HEK293 (cell line): ENCODE measurements at regions not wholly inside any gene's neighbourhood (a gene's known extent, or its start where the extent isn't known, plus 50 kb on each side); places are given as distances from the start of the nearest gene placed in this dataset.

Experiments
- CTCF ChIA-PET: fragments of 350-600 bp; formaldehyde crosslinking; extraction: SDS; loops from one replicate; lab custom pipeline; 2021; ENCODE audit warnings: antibody characterized with exemption; lab: Yijun Ruan, JAX
- POLR2A ChIA-PET: fragments of 300-600 bp; formaldehyde crosslinking; extraction: SDS; loops from one replicate; lab custom pipeline; 2020; ENCODE audit warnings: antibody characterized with exemption, inconsistent platforms; lab: Yijun Ruan, JAX
- H3K27ac ChIP-seq: fragments of 200-500 bp; sonication (Bioruptor generic); 2 replicates; pipeline ENCODE4 v1.5.1; 2014; ENCODE audit warnings: low read depth, low read length, control low read depth, inconsistent platforms; ENCODE audit errors: extremely low read depth
- H3K36me3 ChIP-seq, 2 experiments: fragments of 200-500 bp in 1 of 2; sonication (Bioruptor generic) in 1 of 2; 1 replicate in 1 of 2; 2 replicates in 1 of 2; pipeline ENCODE4 v1.5.1; 2014 to 2017; ENCODE audit warnings: inconsistent platforms in 2 of 2, low read length in 2 of 2; ENCODE audit not compliant: control insufficient read depth in 2 of 2, insufficient read depth in 1 of 2
- H3K4me1 ChIP-seq: fragments of 200-500 bp; sonication (Bioruptor generic); 2 replicates; pipeline ENCODE4 v1.5.1; 2014; ENCODE audit warnings: mild to moderate bottlenecking, low read length, inconsistent platforms; ENCODE audit not compliant: control insufficient read depth, insufficient read depth
- H3K4me3 ChIP-seq: 2 replicates; pipeline ENCODE4 v1.5.1; 2011; ENCODE audit warnings: low read depth, mild to moderate bottlenecking, control low read depth, low read length, moderate library complexity
- H3K9me3 ChIP-seq: fragments of 200-500 bp; sonication (Bioruptor generic); 2 replicates; pipeline ENCODE4 v1.5.1; 2014; ENCODE audit warnings: low read depth, low read length, inconsistent platforms; ENCODE audit not compliant: control insufficient read depth, insufficient read depth
- BCL11B ChIP-seq: fragments of 450-650 bp; formaldehyde crosslinking; IDR thresholded peaks from 2 replicates; pipeline ENCODE4 v1.5.1; 2016; ENCODE audit warnings: low read depth, missing biosample characterization, missing genetic modification characterization
- GLI4 ChIP-seq: fragments of 450-650 bp; formaldehyde crosslinking; IDR thresholded peaks from 2 replicates; pipeline ENCODE4 v1.5.1; 2016; ENCODE audit warnings: missing biosample characterization, missing genetic modification characterization
- GLIS1 ChIP-seq: fragments of 450-650 bp; formaldehyde crosslinking; IDR thresholded peaks from 2 replicates; pipeline ENCODE4 v1.5.1; 2016; ENCODE audit warnings: missing biosample characterization, missing genetic modification characterization
- KLF16 ChIP-seq: fragments of 450-650 bp; formaldehyde crosslinking; IDR thresholded peaks from 2 replicates; pipeline ENCODE4 v1.5.1; 2017; ENCODE audit warnings: missing biosample characterization, missing genetic modification characterization
- MZF1 ChIP-seq: fragments of 450-650 bp; formaldehyde crosslinking; IDR thresholded peaks from 2 replicates; pipeline ENCODE4 v1.5.1; 2017; ENCODE audit warnings: missing biosample characterization, missing genetic modification characterization, borderline replicate concordance
- ZBTB21 ChIP-seq: fragments of 450-650 bp; formaldehyde crosslinking; IDR thresholded peaks from 2 replicates; pipeline ENCODE4 v1.5.1; 2017; ENCODE audit warnings: missing biosample characterization, missing genetic modification characterization
- ZFP41 ChIP-seq: fragments of 450-650 bp; formaldehyde crosslinking; IDR thresholded peaks from 2 replicates; pipeline ENCODE4 v1.5.1; 2016; ENCODE audit warnings: missing biosample characterization, missing genetic modification characterization, borderline replicate concordance
- ZNF121 ChIP-seq: fragments of 450-650 bp; formaldehyde crosslinking; IDR thresholded peaks from 2 replicates; pipeline ENCODE4 v1.5.1; 2016; ENCODE audit warnings: missing biosample characterization, missing genetic modification characterization
- ZNF175 ChIP-seq: fragments of 450-650 bp; formaldehyde crosslinking; IDR thresholded peaks from 2 replicates; pipeline ENCODE4 v1.5.1; 2016; ENCODE audit warnings: missing biosample characterization, missing genetic modification characterization
- ZNF23 ChIP-seq: fragments of 450-650 bp; formaldehyde crosslinking; IDR thresholded peaks from 2 replicates; pipeline ENCODE4 v1.5.1; 2016; ENCODE audit warnings: missing biosample characterization, missing genetic modification characterization, borderline replicate concordance
- ZNF302 ChIP-seq: fragments of 450-650 bp; formaldehyde crosslinking; IDR thresholded peaks from 2 replicates; pipeline ENCODE4 v1.5.1; 2016; ENCODE audit warnings: missing biosample characterization, missing genetic modification characterization, low read depth
- ZNF341 ChIP-seq: fragments of 450-650 bp; formaldehyde crosslinking; IDR thresholded peaks from 2 replicates; pipeline ENCODE4; 2016; ENCODE audit warnings: low read depth, missing biosample characterization, missing genetic modification characterization
- ZNF362 ChIP-seq: fragments of 450-650 bp; formaldehyde crosslinking; IDR thresholded peaks from 2 replicates; pipeline ENCODE4 v1.5.1; 2016; ENCODE audit warnings: missing biosample characterization, missing genetic modification characterization
- ZNF510 ChIP-seq: fragments of 450-650 bp; formaldehyde crosslinking; IDR thresholded peaks from 2 replicates; pipeline ENCODE4 v1.5.1; 2018; ENCODE audit warnings: mild to moderate bottlenecking, missing genetic modification characterization, missing biosample characterization; ENCODE audit not compliant: insufficient replicate concordance
- ZNF530 ChIP-seq: fragments of 450-650 bp; formaldehyde crosslinking; IDR thresholded peaks from 2 replicates; pipeline ENCODE4 v1.5.1; 2016; ENCODE audit warnings: low read depth, missing biosample characterization, missing genetic modification characterization
- ZNF548 ChIP-seq: fragments of 450-650 bp; formaldehyde crosslinking; IDR thresholded peaks from 2 replicates; pipeline ENCODE4 v1.5.1; 2016; ENCODE audit warnings: missing biosample characterization, missing genetic modification characterization
- ZNF549 ChIP-seq: fragments of 450-650 bp; IDR thresholded peaks from 2 replicates; pipeline ENCODE4 v1.5.1; 2018; ENCODE audit warnings: missing biosample characterization, missing genetic modification characterization, mild to moderate bottlenecking, inconsistent platforms, moderate library complexity
- ZNF596 ChIP-seq: fragments of 450-650 bp; IDR thresholded peaks from 2 replicates; pipeline ENCODE4 v1.5.0; 2018; ENCODE audit warnings: missing biosample characterization, mild to moderate bottlenecking, missing genetic modification characterization, moderate library complexity
- ZNF639 ChIP-seq: fragments of 450-650 bp; formaldehyde crosslinking; IDR thresholded peaks from 2 replicates; pipeline ENCODE4 v1.5.1; 2016; ENCODE audit warnings: missing biosample characterization, missing genetic modification characterization
- ZNF776 ChIP-seq: fragments of 450-650 bp; formaldehyde crosslinking; IDR thresholded peaks from 2 replicates; pipeline ENCODE4 v1.5.0; 2017; ENCODE audit warnings: missing biosample characterization, missing genetic modification characterization, borderline replicate concordance
- ZNF777 ChIP-seq: fragments of 450-650 bp; formaldehyde crosslinking; IDR thresholded peaks from 2 replicates; pipeline ENCODE4 v1.5.1; 2017; ENCODE audit warnings: missing biosample characterization, missing genetic modification characterization, borderline replicate concordance
- ZSCAN16 ChIP-seq: fragments of 450-650 bp; formaldehyde crosslinking; IDR thresholded peaks from 2 replicates; pipeline ENCODE4 v1.5.1; 2016; ENCODE audit warnings: missing biosample characterization, missing genetic modification characterization
- TF ChIP-seq, protein P1 (sequence below): sonication (generic); formaldehyde crosslinking; IDR thresholded peaks from 2 replicates; pipeline ENCODE4 v1.8.1; 2022; ENCODE audit warnings: mild to moderate bottlenecking, moderate library complexity, missing genetic modification reagents
- TF ChIP-seq, protein P2 (sequence below): fragments of 450-650 bp; formaldehyde crosslinking; IDR thresholded peaks from 2 replicates; pipeline ENCODE4 v1.5.1; 2016; ENCODE audit warnings: missing biosample characterization, missing genetic modification characterization

- ChIA-PET POLR2A (no interaction called here), CTCF (no interaction called here)
- TF ChIP-seq ZBTB21 (tag by site-specific recombination), result no peak
- no peak for TF ChIP-seq ZSCAN16
- TF ChIP-seq ZNF341 (tag by site-specific recombination), result no peak
- no peak for TF ChIP-seq MZF1 (tag by site-specific recombination)
- TF ChIP-seq, protein P1, sequence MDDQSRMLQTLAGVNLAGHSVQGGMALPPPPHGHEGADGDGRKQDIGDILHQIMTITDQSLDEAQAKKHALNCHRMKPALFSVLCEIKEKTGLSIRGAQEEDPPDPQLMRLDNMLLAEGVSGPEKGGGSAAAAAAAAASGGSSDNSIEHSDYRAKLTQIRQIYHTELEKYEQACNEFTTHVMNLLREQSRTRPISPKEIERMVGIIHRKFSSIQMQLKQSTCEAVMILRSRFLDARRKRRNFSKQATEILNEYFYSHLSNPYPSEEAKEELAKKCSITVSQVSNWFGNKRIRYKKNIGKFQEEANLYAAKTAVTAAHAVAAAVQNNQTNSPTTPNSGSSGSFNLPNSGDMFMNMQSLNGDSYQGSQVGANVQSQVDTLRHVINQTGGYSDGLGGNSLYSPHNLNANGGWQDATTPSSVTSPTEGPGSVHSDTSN (CRISPR knock-in tag), result no peak
- TF ChIP-seq ZNF175 (tag by site-specific recombination), result no peak
- TF ChIP-seq BCL11B (tag by site-specific recombination), result no peak
- TF ChIP-seq ZNF596 (tag by site-specific recombination), result no peak
- TF ChIP-seq ZNF302, result no peak
- no peak for TF ChIP-seq ZNF639 (tag by site-specific recombination)
- no peak for TF ChIP-seq ZNF776 (tag by site-specific recombination)
- TF ChIP-seq ZNF23, result no peak
- TF ChIP-seq KLF16 (tag by site-specific recombination), result no peak
- no peak for TF ChIP-seq GLIS1
- no peak for TF ChIP-seq ZNF362 (tag by site-specific recombination)
- TF ChIP-seq GLI4 (tag by site-specific recombination), result no peak
- TF ChIP-seq, protein P2, sequence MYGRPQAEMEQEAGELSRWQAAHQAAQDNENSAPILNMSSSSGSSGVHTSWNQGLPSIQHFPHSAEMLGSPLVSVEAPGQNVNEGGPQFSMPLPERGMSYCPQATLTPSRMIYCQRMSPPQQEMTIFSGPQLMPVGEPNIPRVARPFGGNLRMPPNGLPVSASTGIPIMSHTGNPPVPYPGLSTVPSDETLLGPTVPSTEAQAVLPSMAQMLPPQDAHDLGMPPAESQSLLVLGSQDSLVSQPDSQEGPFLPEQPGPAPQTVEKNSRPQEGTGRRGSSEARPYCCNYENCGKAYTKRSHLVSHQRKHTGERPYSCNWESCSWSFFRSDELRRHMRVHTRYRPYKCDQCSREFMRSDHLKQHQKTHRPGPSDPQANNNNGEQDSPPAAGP (tag by site-specific recombination), result no peak
- no peak for TF ChIP-seq ZNF530 (tag by site-specific recombination)
- Histone ChIP-seq H3K4me1 (no peaks in the 10 kb centered on the region), H3K4me3 (no peak overlapping the region), H3K27ac (no peak overlapping the region), H3K36me3 (no peaks in the 10 kb centered on the region), H3K9me3 (no peaks in the 10 kb centered on the region)
Observed at GRCh38 chr4:84179409-84179808, 319.7 kb downstream of the NKX6-1 start.

- Histone ChIP-seq H3K27ac (no peak overlapping the region), H3K36me3 (no peaks in the 10 kb centered on the region), H3K4me1 (no peaks in the 10 kb centered on the region), H3K4me3 (no peak overlapping the region), H3K9me3 (no peaks in the 10 kb centered on the region)
- CTCF ChIA-PET, result no interaction called here
- TF ChIP-seq ZNF777 (tag by site-specific recombination) (no peak), GLIS1 (no peak), ZFP41 (tag by site-specific recombination) (no peak), ZNF121 (tag by site-specific recombination) (no peak), ZNF548 (no peak), ZNF510 (tag by site-specific recombination) (no peak), ZNF549 (tag by site-specific recombination) (no peak)
- POLR2A ChIA-PET, result no interaction called here
Observed at GRCh38 chr4:84177831-84178542, 321.1 kb downstream of the NKX6-1 start.
